ENCODE measurements at regions not wholly inside any gene's neighbourhood (a gene's known extent, or its start where the extent isn't known, plus 50 kb on each side); places are given as distances from the start of the nearest gene placed in this dataset.

DNA sequence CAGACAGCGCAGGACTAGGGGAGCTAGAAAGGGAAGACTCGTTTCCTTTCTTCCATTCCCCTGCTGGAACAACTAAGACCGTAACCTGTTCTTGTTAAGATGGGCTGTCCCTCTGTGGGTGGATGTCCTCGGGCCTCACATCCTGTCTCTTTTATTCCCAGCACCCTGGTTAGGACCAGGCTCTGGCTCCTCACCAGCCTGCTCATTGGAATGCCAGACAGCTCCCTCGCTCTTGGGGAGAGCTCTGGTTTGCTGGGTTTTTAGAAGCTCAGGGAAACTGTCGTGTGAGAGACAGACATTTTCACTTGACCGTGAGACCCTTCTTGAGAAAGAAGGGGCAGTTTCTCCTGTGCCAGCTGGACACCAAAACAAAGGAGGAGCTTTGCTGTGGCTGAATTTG is 58.1 kb upstream of the HABP2 start (continued):
- no peak for TF ChIP-seq REST (IDR thresholded peaks at IDR 0.05; ENCODE audit: low read depth, low read length)

DNA sequence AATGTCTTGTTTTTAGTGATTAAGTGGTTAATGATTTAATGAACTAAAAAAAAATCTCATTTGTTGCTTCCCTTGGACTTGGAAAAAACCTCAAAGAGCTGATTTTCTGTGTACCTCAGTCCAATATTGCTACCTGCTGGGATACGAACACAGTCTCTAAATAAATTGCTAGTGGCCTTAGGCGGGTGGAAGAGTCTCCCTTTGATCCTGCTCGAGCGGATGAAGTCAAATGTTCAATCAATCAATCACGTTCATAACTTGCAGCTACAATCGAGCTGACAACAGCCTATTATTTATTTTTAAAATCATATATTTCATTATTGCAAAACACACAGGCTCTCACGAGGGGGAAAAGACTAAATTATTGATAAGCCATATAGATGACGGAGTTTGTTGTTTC is 57.3 kb upstream of the HABP2 start:
- no peak for DNase-seq
- Histone ChIP-seq H3K9ac (no peak overlapping the region), H3F3A (replicated peaks; ENCODE audit: insufficient read depth) (no peaks in the 10 kb centered on the region), H3K36me3 (replicated peaks in 1 of 2; ENCODE audit: control insufficient read depth in 1 of 2, insufficient read depth in 2 of 2, low read length in 1 of 2) (no peaks in the 10 kb centered on the region), H2AFZ (ENCODE audit: low read depth) (no peak overlapping the region), H3K4me3 (ENCODE audit: low read depth in 2 of 2, low read length in 1 of 2) (no peak overlapping the region), H3K9me3 (no peaks in the 10 kb centered on the region), H4K20me1 (ENCODE audit: insufficient read depth) (no peaks in the 10 kb centered on the region), H3K4me2 (no peak overlapping the region), H3K27me3 (ENCODE audit: insufficient read depth) (no peaks in the 10 kb centered on the region), H3K27ac (ENCODE audit: low read depth in 2 of 2, low read length in 1 of 2) (no peak overlapping the region), H3K4me1 (ENCODE audit: control insufficient read depth in 1 of 2, insufficient read depth in 2 of 2, low read depth in 1 of 2, low read length in 1 of 2) (no peaks in the 10 kb centered on the region; a peak in 1 of 4 replicates), H3K9me2 (no peaks in the 10 kb centered on the region), H3K79me2 (ENCODE audit: insufficient read depth) (no peaks in the 10 kb centered on the region)
- TF ChIP-seq SMC3 (IDR thresholded peaks at IDR 0.05; ENCODE audit: low read depth, low read length) (no peak), GATA2 (CRISPR knock-in tag; IDR thresholded peaks at IDR 0.05) (no peak), CHD2 (IDR thresholded peaks at IDR 0.05; ENCODE audit: low read length, partially characterized antibody) (no peak), TAF1 (IDR thresholded peaks at IDR 0.05; ENCODE audit: borderline replicate concordance, low read depth, low read length) (no peak), FOXJ3 (CRISPR knock-in tag; IDR thresholded peaks at IDR 0.05) (no peak), TEAD4 (IDR thresholded peaks at IDR 0.05; ENCODE audit: borderline replicate concordance, insufficient read depth) (no peak), MEF2A (IDR thresholded peaks at IDR 0.05; ENCODE audit: borderline replicate concordance, low read depth) (no peak), NRF1 (IDR thresholded peaks at IDR 0.05; ENCODE audit: low read depth, low read length) (no peak), ZBTB33 (IDR thresholded peaks at IDR 0.05; ENCODE audit: borderline replicate concordance, low read depth) (no peak), USF1 (IDR thresholded peaks at IDR 0.05; ENCODE audit: borderline replicate concordance, low read depth) (no peak), RAD21 (IDR thresholded peaks at IDR 0.05; ENCODE audit: low read length) (no peak), PBX3 (IDR thresholded peaks at IDR 0.05) (no peak), MXI1 (IDR thresholded peaks at IDR 0.05; ENCODE audit: low read depth, low read length) (no peak), EP300 (IDR thresholded peaks at IDR 0.05; ENCODE audit: borderline replicate concordance in 1 of 2, low read depth in 1 of 2, low read length in 1 of 2) (no peak)
- TF ChIP-seq, protein P1, sequence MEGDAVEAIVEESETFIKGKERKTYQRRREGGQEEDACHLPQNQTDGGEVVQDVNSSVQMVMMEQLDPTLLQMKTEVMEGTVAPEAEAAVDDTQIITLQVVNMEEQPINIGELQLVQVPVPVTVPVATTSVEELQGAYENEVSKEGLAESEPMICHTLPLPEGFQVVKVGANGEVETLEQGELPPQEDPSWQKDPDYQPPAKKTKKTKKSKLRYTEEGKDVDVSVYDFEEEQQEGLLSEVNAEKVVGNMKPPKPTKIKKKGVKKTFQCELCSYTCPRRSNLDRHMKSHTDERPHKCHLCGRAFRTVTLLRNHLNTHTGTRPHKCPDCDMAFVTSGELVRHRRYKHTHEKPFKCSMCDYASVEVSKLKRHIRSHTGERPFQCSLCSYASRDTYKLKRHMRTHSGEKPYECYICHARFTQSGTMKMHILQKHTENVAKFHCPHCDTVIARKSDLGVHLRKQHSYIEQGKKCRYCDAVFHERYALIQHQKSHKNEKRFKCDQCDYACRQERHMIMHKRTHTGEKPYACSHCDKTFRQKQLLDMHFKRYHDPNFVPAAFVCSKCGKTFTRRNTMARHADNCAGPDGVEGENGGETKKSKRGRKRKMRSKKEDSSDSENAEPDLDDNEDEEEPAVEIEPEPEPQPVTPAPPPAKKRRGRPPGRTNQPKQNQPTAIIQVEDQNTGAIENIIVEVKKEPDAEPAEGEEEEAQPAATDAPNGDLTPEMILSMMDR (IDR thresholded peaks at IDR 0.05) = no peak
- TF ChIP-seq, protein P2, sequence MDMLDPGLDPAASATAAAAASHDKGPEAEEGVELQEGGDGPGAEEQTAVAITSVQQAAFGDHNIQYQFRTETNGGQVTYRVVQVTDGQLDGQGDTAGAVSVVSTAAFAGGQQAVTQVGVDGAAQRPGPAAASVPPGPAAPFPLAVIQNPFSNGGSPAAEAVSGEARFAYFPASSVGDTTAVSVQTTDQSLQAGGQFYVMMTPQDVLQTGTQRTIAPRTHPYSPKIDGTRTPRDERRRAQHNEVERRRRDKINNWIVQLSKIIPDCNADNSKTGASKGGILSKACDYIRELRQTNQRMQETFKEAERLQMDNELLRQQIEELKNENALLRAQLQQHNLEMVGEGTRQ (IDR thresholded peaks at IDR 0.05; ENCODE audit: borderline replicate concordance, low read depth, low read length) = no peak
- ChIA-PET POLR2A (no interaction called here), CTCF (interaction anchor here (0.6 to 1.3 kb wide), 4 partner anchors 9 to 294 kb away, joined by 3 to 4 read pairs (median 3); no protein-coding TSS in a partner anchor)
- 60% methylated on average over 8 of the region's 8 CpGs for WGBS (ENCODE audit: low lambda C conversion rate)
